ENCODE measurements at regions not wholly inside any gene's neighbourhood (a gene's known extent, or its start where the extent isn't known, plus 50 kb on each side); places are given as distances from the start of the nearest gene placed in this dataset.

GRCh38 chr13:94906605-94907004 lies 194.3 kb upstream of the SOX21 start:
- Histone ChIP-seq H3K9me3 (ENCODE audit: control insufficient read depth, insufficient read depth, low read depth, low read length) (no peaks in the 10 kb centered on the region), H3K4me3 (ENCODE audit: low read depth in 2 of 2, low read length in 2 of 2) (no peak overlapping the region), H3K27ac (ENCODE audit: low read length) (no peak overlapping the region), H3K4me1 (ENCODE audit: control insufficient read depth, insufficient read depth, low read length) (no peaks in the 10 kb centered on the region), H3K27me3 (ENCODE audit: control insufficient read depth, insufficient read depth, low read length) (no peaks in the 10 kb centered on the region; the same call in 1 of the 2 replicates), H3K36me3 (ENCODE audit: control insufficient read depth, insufficient read depth, low read length) (no peaks in the 10 kb centered on the region)
- CTCF ChIA-PET = no interaction called here
- ATAC-seq (no peak), DNase-seq (ENCODE audit: low read depth, low spot score) (no peak)
- TF ChIP-seq POLR2AphosphoS5 (IDR thresholded peaks at IDR 0.05; ENCODE audit: low read depth, low read length) (no peak), TCF7L2 (IDR thresholded peaks at IDR 0.05; ENCODE audit: low read depth, low read length) (no peak), CTCF (IDR thresholded peaks at IDR 0.05) (no peak), REST (IDR thresholded peaks at IDR 0.05; ENCODE audit: insufficient read depth in 1 of 2, low read depth in 2 of 2, low read length in 1 of 2) (no peak), SIN3A (IDR thresholded peaks at IDR 0.05; ENCODE audit: borderline replicate concordance, insufficient read depth, low read depth, low read length) (no peak)
- intact Hi-C loops (cut with micrococcal nuclease; ENCODE audit: unreplicated experiment) (no loop called here), in situ Hi-C loops (cut with HindIII; ENCODE audit: low pct_unique_long_range_greater_than_20kb, low sequenced_read_pairs) (no loop called here)
- POLR2A ChIA-PET = no interaction called here
- BruUV-seq (replicated peaks) = no TSS peak

GRCh38 chr13:94902722-94903407 lies 190.5 kb upstream of the SOX21 start:
- ChIA-PET POLR2A (no interaction called here), CTCF (no interaction called here)
- in situ Hi-C loops (cut with HindIII; ENCODE audit: low pct_unique_long_range_greater_than_20kb, low sequenced_read_pairs) = no loop called here
- H3K36me3 ChIP-seq (ENCODE audit: control insufficient read depth, insufficient read depth, low read length) = no peaks in the 10 kb centered on the region
- H3K27ac ChIP-seq (ENCODE audit: low read length) = no peak overlapping the region; the same call in 1 of the 2 replicates
- TF ChIP-seq SIN3A (IDR thresholded peaks at IDR 0.05; ENCODE audit: borderline replicate concordance, insufficient read depth, low read depth, low read length) = no peak
- no peak for TF ChIP-seq TCF7L2 (IDR thresholded peaks at IDR 0.05; ENCODE audit: low read depth, low read length)
- no peak for TF ChIP-seq POLR2AphosphoS5 (IDR thresholded peaks at IDR 0.05; ENCODE audit: low read depth, low read length)
- TF ChIP-seq REST (IDR thresholded peaks at IDR 0.05; ENCODE audit: insufficient read depth in 1 of 2, low read depth in 2 of 2, low read length in 1 of 2) = no peak
- TF ChIP-seq CTCF (IDR thresholded peaks at IDR 0.05) = no peak
- no peaks in the 10 kb centered on the region for H3K4me1 ChIP-seq (ENCODE audit: control insufficient read depth, insufficient read depth, low read length)
- DNase-seq (ENCODE audit: low read depth, low spot score) (no peak), ATAC-seq (no peak)
- BruUV-seq (replicated peaks) = no TSS peak
- H3K27me3 ChIP-seq (ENCODE audit: control insufficient read depth, insufficient read depth, low read length) = no peaks in the 10 kb centered on the region
- H3K9me3 ChIP-seq (ENCODE audit: control insufficient read depth, insufficient read depth, low read depth, low read length) = no peaks in the 10 kb centered on the region
- intact Hi-C loops (cut with micrococcal nuclease; ENCODE audit: unreplicated experiment) = no loop called here
- no peak overlapping the region for H3K4me3 ChIP-seq (ENCODE audit: low read depth in 2 of 2, low read length in 2 of 2)

Data from Panc1 (cell line).